Non-pigmented ciliary epithelial cell (primary cell): ENCODE measurements at regions not wholly inside any gene's neighbourhood (a gene's known extent, or its start where the extent isn't known, plus 50 kb on each side); places are given as distances from the start of the nearest gene placed in this dataset.
"Not testable (repeated sequence)": the region's sequence is repeated elsewhere in the genome, so short reads cannot be mapped to it uniquely, and the experiment has no call there.

ENCODE experiments used
- DNase-seq: peaks from one replicate; pipeline ENCODE4 v3.0.0-alpha.2; 2010; ENCODE audit warnings: low read depth

GRCh38 chr15:22519213-22519612, 60.5 kb downstream of the GOLGA6L22 start:
- not testable (repeated sequence) for DNase-seq

- not testable (repeated sequence) for DNase-seq
These were observed 67.8 kb downstream of the GOLGA6L22 start for GRCh38 chr15:22526537-22526936.

GRCh38 chr15:22527016-22527415, 68.3 kb downstream of the GOLGA6L22 start:
- DNase-seq, result not testable (repeated sequence)

GRCh38 chr15:22529200-22529599, 70.5 kb downstream of the GOLGA6L22 start:
- not testable (repeated sequence) for DNase-seq

- DNase-seq, result not testable (repeated sequence)
These were observed 101.0 kb downstream of the GOLGA6L22 start for GRCh38 chr15:22559701-22560100.

- not testable (repeated sequence) for DNase-seq
These were observed 103.0 kb downstream of the GOLGA6L22 start for GRCh38 chr15:22561716-22562115.

- DNase-seq, result not testable (repeated sequence)
These were observed 107.8 kb downstream of the GOLGA6L22 start for GRCh38 chr15:22566510-22566909.

GRCh38 chr15:22569486-22569885, 110.8 kb downstream of the GOLGA6L22 start:
- DNase-seq, result not testable (repeated sequence)

GRCh38 chr15:22572152-22572735, 113.5 kb downstream of the GOLGA6L22 start:
- DNase-seq, result not testable (repeated sequence)

- not testable (repeated sequence) for DNase-seq
These were observed 114.1 kb downstream of the GOLGA6L22 start for GRCh38 chr15:22572792-22573191.

GRCh38 chr15:22577828-22578227, 119.1 kb downstream of the GOLGA6L22 start:
- DNase-seq, result not testable (repeated sequence)

- DNase-seq, result not testable (repeated sequence)
These were observed 120.5 kb downstream of the GOLGA6L22 start for GRCh38 chr15:22579213-22579612.

- not testable (repeated sequence) for DNase-seq
These were observed 128.7 kb downstream of the GOLGA6L22 start for GRCh38 chr15:22587391-22587790.

- DNase-seq, result not testable (repeated sequence)
These were observed 139.8 kb downstream of the GOLGA6L22 start for GRCh38 chr15:22598552-22598951.

- not testable (repeated sequence) for DNase-seq
These were observed 141.0 kb downstream of the GOLGA6L22 start for GRCh38 chr15:22599526-22600320.

- DNase-seq, result not testable (repeated sequence)
These were observed 158.3 kb downstream of the GOLGA6L22 start for GRCh38 chr15:22616976-22617375.

- not testable (repeated sequence) for DNase-seq
These were observed 154.7 kb upstream of the NIPA1 start for GRCh38 chr15:22631789-22632188.

- not testable (repeated sequence) for DNase-seq
These were observed 146.5 kb upstream of the NIPA1 start for GRCh38 chr15:22639983-22640382.

- DNase-seq, result not testable (repeated sequence)
These were observed 137.0 kb upstream of the NIPA1 start for GRCh38 chr15:22649458-22649857.

- DNase-seq, result not testable (repeated sequence)
These were observed 135.3 kb upstream of the NIPA1 start for GRCh38 chr15:22651179-22651578.

- not testable (repeated sequence) for DNase-seq
These were observed 122.0 kb upstream of the NIPA1 start for GRCh38 chr15:22664294-22665058.

- DNase-seq, result peak; percentile 30
These were observed 121.3 kb upstream of the NIPA1 start for GRCh38 chr15:22665059-22665702.
